ENCODE measurements at regions not wholly inside any gene's neighbourhood (a gene's known extent, or its start where the extent isn't known, plus 50 kb on each side); places are given as distances from the start of the nearest gene placed in this dataset.

- no peaks in the 10 kb centered on the region for H3K36me3 ChIP-seq (ENCODE audit: insufficient read depth, low read length)
- TF ChIP-seq CTCF (conservative IDR thresholded peaks at IDR 0.05; ENCODE audit: low read length) = no peak
- TF ChIP-seq EZH2phosphoT487 (IDR thresholded peaks at IDR 0.05; ENCODE audit: borderline replicate concordance, low read depth, low read length) = no peak
- no peak overlapping the region for H2AFZ ChIP-seq (ENCODE audit: low read length)
- no peaks in the 10 kb centered on the region for H3K79me2 ChIP-seq (ENCODE audit: insufficient read depth, low read depth, low read length)
- H3K4me2 ChIP-seq (ENCODE audit: low read length) = no peak overlapping the region
- no peak overlapping the region for H3K27ac ChIP-seq (ENCODE audit: low read depth, low read length, poor library complexity, severe bottlenecking)
- no peaks in the 10 kb centered on the region for H3K9me2 ChIP-seq (ENCODE audit: insufficient read depth, low read length)
- no peaks in the 10 kb centered on the region for H3K4me1 ChIP-seq (ENCODE audit: insufficient read depth, low read length, poor library complexity, severe bottlenecking)
- no peaks in the 10 kb centered on the region for H3K9me3 ChIP-seq (ENCODE audit: low read length)
- intact Hi-C loops (cut with micrococcal nuclease; ENCODE audit: unreplicated experiment) = no loop called here
- DNase-seq (ENCODE audit: low spot score) = no peak
- no peaks in the 10 kb centered on the region for H4K20me1 ChIP-seq (ENCODE audit: insufficient read depth, low read length)
- no TSS peak for BruUV-seq (replicated peaks)
- H3K4me3 ChIP-seq (ENCODE audit: low read depth, low read length, poor library complexity, severe bottlenecking) = no peak overlapping the region
- POLR2A ChIA-PET = interaction anchor here (0.6 kb wide), 1 partner anchor 1787 kb away, joined by 3 read pairs; no protein-coding TSS in a partner anchor
- CTCF ChIA-PET (ENCODE audit: unreplicated experiment) = no interaction called here
Measured at GRCh38 chr1:209411491-209411929, 172.0 kb upstream of the CAMK1G start.

GRCh38 chr1:209412036-209412435 lies 171.5 kb upstream of the CAMK1G start:
- Histone ChIP-seq H4K20me1 (ENCODE audit: insufficient read depth, low read length) (no peaks in the 10 kb centered on the region), H3K4me1 (ENCODE audit: insufficient read depth, low read length, poor library complexity, severe bottlenecking) (no peaks in the 10 kb centered on the region), H3K4me2 (ENCODE audit: low read length) (no peak overlapping the region), H3K9me3 (ENCODE audit: low read length) (no peaks in the 10 kb centered on the region), H2AFZ (ENCODE audit: low read length) (no peak overlapping the region), H3K36me3 (ENCODE audit: insufficient read depth, low read length) (no peaks in the 10 kb centered on the region), H3K9me2 (ENCODE audit: insufficient read depth, low read length) (no peaks in the 10 kb centered on the region), H3K79me2 (ENCODE audit: insufficient read depth, low read depth, low read length) (no peaks in the 10 kb centered on the region), H3K27ac (ENCODE audit: low read depth, low read length, poor library complexity, severe bottlenecking) (no peak overlapping the region), H3K4me3 (ENCODE audit: low read depth, low read length, poor library complexity, severe bottlenecking) (no peak overlapping the region)
- CTCF ChIA-PET (ENCODE audit: unreplicated experiment) = no interaction called here
- intact Hi-C loops (cut with micrococcal nuclease; ENCODE audit: unreplicated experiment) = no loop called here
- no TSS peak for BruUV-seq (replicated peaks)
- POLR2A ChIA-PET = no interaction called here
- DNase-seq (ENCODE audit: low spot score) = no peak
- TF ChIP-seq EZH2phosphoT487 (IDR thresholded peaks at IDR 0.05; ENCODE audit: borderline replicate concordance, low read depth, low read length) (no peak), CTCF (conservative IDR thresholded peaks at IDR 0.05; ENCODE audit: low read length) (no peak)

GRCh38 chr1:209412566-209412965 lies 170.9 kb upstream of the CAMK1G start:
- intact Hi-C loops (cut with micrococcal nuclease; ENCODE audit: unreplicated experiment) = no loop called here
- no peak overlapping the region for H3K4me2 ChIP-seq (ENCODE audit: low read length)
- H3K9me3 ChIP-seq (ENCODE audit: low read length) = no peaks in the 10 kb centered on the region
- H3K4me1 ChIP-seq (ENCODE audit: insufficient read depth, low read length, poor library complexity, severe bottlenecking) = no peaks in the 10 kb centered on the region
- TF ChIP-seq CTCF (conservative IDR thresholded peaks at IDR 0.05; ENCODE audit: low read length) = no peak
- TF ChIP-seq EZH2phosphoT487 (IDR thresholded peaks at IDR 0.05; ENCODE audit: borderline replicate concordance, low read depth, low read length) = no peak
- CTCF ChIA-PET (ENCODE audit: unreplicated experiment) = no interaction called here
- H3K4me3 ChIP-seq (ENCODE audit: low read depth, low read length, poor library complexity, severe bottlenecking) = no peak overlapping the region
- H3K36me3 ChIP-seq (ENCODE audit: insufficient read depth, low read length) = no peaks in the 10 kb centered on the region
- H4K20me1 ChIP-seq (ENCODE audit: insufficient read depth, low read length) = no peaks in the 10 kb centered on the region
- DNase-seq (ENCODE audit: low spot score) = no peak
- no TSS peak for BruUV-seq (replicated peaks)
- H3K9me2 ChIP-seq (ENCODE audit: insufficient read depth, low read length) = no peaks in the 10 kb centered on the region
- H3K79me2 ChIP-seq (ENCODE audit: insufficient read depth, low read depth, low read length) = no peaks in the 10 kb centered on the region
- POLR2A ChIA-PET = no interaction called here
- no peak overlapping the region for H2AFZ ChIP-seq (ENCODE audit: low read length)
- no peak overlapping the region for H3K27ac ChIP-seq (ENCODE audit: low read depth, low read length, poor library complexity, severe bottlenecking)
